Pancreas (tissue), 10 donors: ENCODE measurements at regions not wholly inside any gene's neighbourhood (a gene's known extent, or its start where the extent isn't known, plus 50 kb on each side); places are given as distances from the start of the nearest gene placed in this dataset.
A peak's percentile ranks its signal among the peaks of the same experiment; 100 is the strongest.

ENCODE experiments used
- ATAC-seq, 4 donors: fragments of 200-7000 bp; cut with Tn5 transposase; one replicate each; pipeline versions ENCODE4 v1.8.0 to v1.9.1; 2020; ENCODE audit warnings: mild to moderate bottlenecking in 4 of 4, moderate library complexity in 4 of 4
- DNase-seq, 6 donors: peaks; one replicate each; pipeline ENCODE4 v3.0.0-alpha.2; 2020
- FAIRE-seq: peaks from 2 replicates; lab custom pipeline; 2012; peaks lifted over from hg19 to GRCh38; lab: Jason Lieb, UNC
- H3K27ac ChIP-seq, 4 donors: fragments of 200-600 bp; sonication (generic); 1 replicate in 3 of 4; 2 replicates in 1 of 4; pipeline versions ENCODE4 v1.5.0 to v1.8.0; 2020
- H3K27me3 ChIP-seq, 4 donors: fragments of 200-600 bp; one replicate each; pipeline ENCODE4 v1.8.0; 2021
- H3K36me3 ChIP-seq, 3 donors: fragments of 200-600 bp; sonication (generic) in 1 of 3; one replicate each; pipeline versions ENCODE4 v1.5.0 to v1.8.0; 2020 to 2021
- H3K4me1 ChIP-seq, 3 donors: fragments of 200-600 bp; one replicate each; pipeline ENCODE4 v1.8.0; 2021
- H3K4me3 ChIP-seq, 4 donors: fragments of 200-600 bp; sonication (generic) in 2 of 4; one replicate each; pipeline versions ENCODE4 v1.5.0 to v1.8.0; 2020 to 2021
- H3K9me3 ChIP-seq, 4 donors: fragments of 200-600 bp; one replicate each; pipeline ENCODE4 v1.8.0; 2021
- WGBS, 2 donors: extraction: QIAGEN DNeasy Blood & Tissue Kit; methylation state at CpG; one replicate each; pipeline ENCODE4 v1.1.7; 2013; 5-methylcytosine and 5-hydroxymethylcytosine counted together
- intact Hi-C, 3 donors: fragments of 100-400 bp; cut with DNase I; formaldehyde crosslinking; loops; one replicate each; pipeline versions ENCODE4 v1.11.1 to v1.14.2; 2022
- TF ChIP-seq, protein P1 (sequence below), 4 donors: fragments of 200-600 bp; sonication (generic) in 3 of 4; IDR thresholded peaks; one replicate each; pipeline versions ENCODE4 v1.5.0 to v1.8.0; 2021; ENCODE audit warnings: antibody characterized with exemption in 4 of 4
- donor health status: healthy with polysubstance abuse.
- donor health status: DM: no; HTN: no; CAD: no; lungs with moderate emphysema.
- donor health status: DM: no; HTN: no; CAD: no.
- donor health status: control.
- donor health status: control.
- donor health status: Bipolar disorder and iron deficiency.
- donor health status: DM: yes; HTN: yes; CAD: no.
- donor health status: DM: no; HTN: no; CAD: no.
- donor health status: DM: no; HTN: no; CAD: no.
- donor health status: DM: yes; HTN: yes; CAD: no.

DNA sequence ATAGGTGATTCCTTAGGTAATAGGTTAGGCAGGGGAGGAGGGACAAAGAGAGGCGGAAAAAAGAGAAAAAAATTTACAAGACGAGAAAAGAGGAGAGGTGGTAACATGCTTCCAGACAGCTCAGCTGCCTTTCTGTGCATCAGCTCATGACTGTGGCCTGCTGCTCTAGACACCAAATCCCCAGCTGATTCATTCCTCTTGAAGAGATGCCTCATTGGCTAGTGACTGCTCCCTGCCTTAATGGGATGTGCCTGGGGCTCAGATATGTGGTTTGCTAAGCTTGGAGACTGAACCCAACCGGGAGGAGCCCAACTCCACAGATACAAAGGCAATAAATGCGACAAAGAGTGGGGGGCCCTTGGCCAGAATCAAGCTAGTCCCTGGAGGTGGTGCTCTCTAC is 105.9 kb upstream of the FAM20A start:
- FAIRE-seq (no peak), ATAC-seq (peak in 2 of 4 donors; percentile 44 to 46), DNase-seq (no peak)
- H3K4me3 ChIP-seq: no peak overlapping the region
- peak overlapping the region in 1 of 4 donors; percentile 6 for H3K27ac ChIP-seq
- H3K36me3 ChIP-seq: no peaks in the 10 kb centered on the region
- H3K4me1 ChIP-seq: no peaks in the 10 kb centered on the region
- intact Hi-C loops: no loop called here
- no peaks in the 10 kb centered on the region for H3K9me3 ChIP-seq
- 88 to 93% methylated on average over 4 of the region's 4 CpGs for WGBS, 2 donors
- no peaks in the 10 kb centered on the region for H3K27me3 ChIP-seq
- TF ChIP-seq, protein P1, sequence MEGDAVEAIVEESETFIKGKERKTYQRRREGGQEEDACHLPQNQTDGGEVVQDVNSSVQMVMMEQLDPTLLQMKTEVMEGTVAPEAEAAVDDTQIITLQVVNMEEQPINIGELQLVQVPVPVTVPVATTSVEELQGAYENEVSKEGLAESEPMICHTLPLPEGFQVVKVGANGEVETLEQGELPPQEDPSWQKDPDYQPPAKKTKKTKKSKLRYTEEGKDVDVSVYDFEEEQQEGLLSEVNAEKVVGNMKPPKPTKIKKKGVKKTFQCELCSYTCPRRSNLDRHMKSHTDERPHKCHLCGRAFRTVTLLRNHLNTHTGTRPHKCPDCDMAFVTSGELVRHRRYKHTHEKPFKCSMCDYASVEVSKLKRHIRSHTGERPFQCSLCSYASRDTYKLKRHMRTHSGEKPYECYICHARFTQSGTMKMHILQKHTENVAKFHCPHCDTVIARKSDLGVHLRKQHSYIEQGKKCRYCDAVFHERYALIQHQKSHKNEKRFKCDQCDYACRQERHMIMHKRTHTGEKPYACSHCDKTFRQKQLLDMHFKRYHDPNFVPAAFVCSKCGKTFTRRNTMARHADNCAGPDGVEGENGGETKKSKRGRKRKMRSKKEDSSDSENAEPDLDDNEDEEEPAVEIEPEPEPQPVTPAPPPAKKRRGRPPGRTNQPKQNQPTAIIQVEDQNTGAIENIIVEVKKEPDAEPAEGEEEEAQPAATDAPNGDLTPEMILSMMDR (IDR thresholded peaks at IDR 0.05): no peak

DNA sequence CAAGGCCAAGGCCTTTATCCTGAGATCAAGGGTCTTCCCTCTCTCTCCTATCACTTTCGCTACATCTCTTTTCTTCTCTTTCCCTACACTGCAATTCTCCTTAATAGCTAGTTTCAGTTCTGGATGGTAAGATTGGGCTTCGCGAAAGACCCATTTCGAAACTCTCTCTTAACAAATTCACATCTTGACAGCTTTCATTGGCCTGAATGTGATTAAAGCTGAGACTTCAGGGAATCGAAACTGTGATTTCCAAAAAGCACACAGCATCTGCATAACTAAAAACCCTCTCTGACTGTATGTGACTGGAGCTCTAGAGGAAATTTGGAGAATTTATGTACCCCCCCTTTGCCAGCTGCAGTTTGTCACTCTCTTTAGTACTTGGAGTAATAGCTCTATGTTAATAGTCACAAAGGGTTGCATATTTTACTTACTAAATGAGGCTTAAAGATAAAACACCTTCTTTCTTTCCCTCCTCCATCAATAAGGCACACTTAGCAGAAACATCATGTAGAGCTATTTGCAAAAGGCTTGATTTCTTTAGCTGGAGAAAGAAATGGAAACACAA is 105.3 kb upstream of the FAM20A start:
- DNase-seq: no peak
- TF ChIP-seq, protein P1 (IDR thresholded peaks at IDR 0.05): no peak
- no peaks in the 10 kb centered on the region for H3K36me3 ChIP-seq
- no peak for FAIRE-seq
- peak in 1 of 4 donors; percentile 9 for ATAC-seq
- intact Hi-C loops: no loop called here
- H3K4me3 ChIP-seq: no peak overlapping the region
- WGBS, 2 donors: 62 to 70% methylated on average over 5 of the region's 5 CpGs
- H3K9me3 ChIP-seq: no peaks in the 10 kb centered on the region
- peak overlapping the region in 1 of 4 donors; percentile 6 for H3K27ac ChIP-seq
- no peaks in the 10 kb centered on the region for H3K4me1 ChIP-seq
- no peaks in the 10 kb centered on the region for H3K27me3 ChIP-seq

DNA sequence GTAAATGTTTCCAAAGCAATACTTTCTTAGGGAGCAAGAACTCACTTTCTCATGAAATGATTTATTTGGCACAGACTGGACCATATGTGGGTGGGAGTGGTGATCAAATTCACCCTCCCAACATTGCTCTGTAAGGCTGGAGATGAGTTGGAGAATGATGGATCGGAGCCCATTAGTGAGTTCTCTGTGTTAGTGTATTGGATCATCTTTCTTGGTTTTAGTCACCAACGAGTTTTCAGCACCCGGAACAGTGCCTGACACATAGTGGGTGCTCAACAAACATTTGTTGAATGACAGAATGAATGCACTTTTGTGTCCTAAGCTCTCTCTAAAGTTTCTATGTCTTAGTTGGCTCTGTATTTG is 104.5 kb upstream of the FAM20A start:
- Histone ChIP-seq H3K27ac (no peak overlapping the region), H3K4me1 (no peaks in the 10 kb centered on the region), H3K4me3 (no peak overlapping the region), H3K9me3 (no peaks in the 10 kb centered on the region), H3K36me3 (no peaks in the 10 kb centered on the region), H3K27me3 (no peaks in the 10 kb centered on the region)
- TF ChIP-seq, protein P1 (IDR thresholded peaks at IDR 0.05): no peak
- no peak for FAIRE-seq
- DNase-seq: no peak
- peak in 2 of 4 donors; percentile 18 to 33 for ATAC-seq
- WGBS, 2 donors: 68 to 72% methylated on average over 3 of the region's 3 CpGs
- intact Hi-C loops: no loop called here

DNA sequence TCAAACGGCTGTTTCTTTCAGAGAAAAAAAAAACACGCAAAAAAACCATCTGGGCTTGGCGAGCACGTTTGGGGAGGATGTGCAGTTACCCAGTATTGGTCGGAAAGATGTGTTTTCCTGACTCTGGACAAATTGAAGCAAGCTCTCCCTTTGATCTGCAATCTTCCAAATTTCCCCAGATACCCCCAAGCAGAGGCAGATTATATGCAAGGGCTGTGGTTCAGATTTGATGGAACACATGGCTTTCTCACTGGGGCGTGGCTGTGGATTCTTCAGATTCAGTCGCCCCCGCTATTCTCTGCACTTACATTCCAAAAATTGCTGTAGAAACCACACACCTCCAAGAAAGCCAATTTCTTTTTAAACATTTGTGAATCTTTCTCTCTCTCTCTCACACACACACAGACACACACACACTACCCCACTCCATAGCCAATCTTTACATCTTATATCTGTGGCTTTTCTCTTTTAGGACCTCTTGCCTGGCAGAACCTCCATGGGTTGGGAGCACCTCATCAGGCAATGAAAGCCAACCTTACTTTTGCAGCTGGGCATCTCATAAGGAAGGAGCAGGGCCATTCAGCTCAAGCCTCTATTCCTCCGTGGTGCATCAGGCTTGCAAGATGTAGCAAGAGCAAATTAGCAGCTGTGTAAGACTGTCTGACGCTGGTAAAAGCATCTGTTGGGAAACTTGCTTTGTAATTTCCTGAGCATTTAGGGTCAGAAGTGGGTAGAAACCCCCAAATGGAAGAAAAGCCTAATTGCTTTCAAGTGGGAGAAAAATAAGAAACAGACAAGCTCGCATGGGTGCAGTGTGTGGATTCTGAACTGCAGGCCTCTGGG is 103.9 kb upstream of the FAM20A start:
- ATAC-seq (peak in 2 of 4 donors; percentile 56 to 62), FAIRE-seq (no peak), DNase-seq (no peak)
- no peaks in the 10 kb centered on the region for H3K4me1 ChIP-seq
- H3K27me3 ChIP-seq: no peaks in the 10 kb centered on the region
- WGBS, 2 donors: 72 to 81% methylated on average over 11 of the region's 11 CpGs
- TF ChIP-seq, protein P1 (IDR thresholded peaks at IDR 0.05): no peak
- no peaks in the 10 kb centered on the region for H3K9me3 ChIP-seq
- H3K4me3 ChIP-seq: no peak overlapping the region
- intact Hi-C loops: no loop called here
- no peaks in the 10 kb centered on the region for H3K36me3 ChIP-seq
- H3K27ac ChIP-seq: no peak overlapping the region

DNA sequence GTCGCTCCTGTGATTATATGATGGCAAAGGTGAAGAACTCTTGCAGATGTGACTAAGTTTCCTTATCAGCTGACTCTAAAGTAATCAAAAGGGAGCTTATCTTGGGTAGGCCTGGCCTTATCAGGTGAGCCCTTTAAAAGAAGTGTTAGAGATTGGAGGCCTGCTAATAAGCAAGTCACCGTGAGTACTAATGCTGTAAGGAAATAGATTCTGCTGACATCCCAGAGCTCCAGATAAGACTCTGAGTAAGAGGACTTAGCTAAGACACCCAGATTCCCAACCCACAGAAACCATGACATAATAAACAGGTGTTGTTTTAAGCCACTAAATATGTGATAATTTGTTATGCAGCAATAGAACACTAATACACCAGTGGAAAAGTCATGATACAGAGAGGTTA is 99.9 kb upstream of the FAM20A start:
- WGBS, 2 donors: 29 to 62% methylated on average over 2 of the region's 2 CpGs
- H3K27ac ChIP-seq: no peak overlapping the region
- no peak for FAIRE-seq

More for the DNA sequence above, 99.9 kb upstream of the FAM20A start:
- no peak for DNase-seq
- Histone ChIP-seq H3K4me1 (no peaks in the 10 kb centered on the region), H3K4me3 (no peak overlapping the region), H3K27me3 (no peaks in the 10 kb centered on the region), H3K9me3 (no peaks in the 10 kb centered on the region), H3K36me3 (no peaks in the 10 kb centered on the region)
- ATAC-seq: peak in 2 of 4 donors; percentile 18
- TF ChIP-seq, protein P1 (IDR thresholded peaks at IDR 0.05): no peak
- intact Hi-C loops: no loop called here
